ENCODE measurements at regions not wholly inside any gene's neighbourhood (a gene's known extent, or its start where the extent isn't known, plus 50 kb on each side); places are given as distances from the start of the nearest gene placed in this dataset.

GRCh38 chr21:28781602-28782276, 210.9 kb downstream of the LTN1 start:
- Histone ChIP-seq H3K4me3 (no peak overlapping the region), H3K36me3 (no peaks in the 10 kb centered on the region), H3K27ac (no peak overlapping the region), H3K27me3 (no peaks in the 10 kb centered on the region), H3K4me1 (no peaks in the 10 kb centered on the region), H3K9me3 (no peaks in the 10 kb centered on the region)
- intact Hi-C loops (cut with DNase I) = no loop called here
- no peak for DNase-seq (ENCODE audit: extremely low spot score in 2 of 2)
- TF ChIP-seq CTCF (IDR thresholded peaks at IDR 0.05) = no peak
- no peak for TF ChIP-seq POLR2A (IDR thresholded peaks at IDR 0.05)
- TF ChIP-seq POLR2AphosphoS5 (IDR thresholded peaks at IDR 0.05; ENCODE audit: insufficient read depth in 1 of 2, low read depth in 1 of 2) = no peak

- no peak for DNase-seq (ENCODE audit: extremely low spot score in 2 of 2)
- Histone ChIP-seq H3K27me3 (no peaks in the 10 kb centered on the region), H3K9me3 (no peaks in the 10 kb centered on the region), H3K36me3 (no peaks in the 10 kb centered on the region), H3K4me1 (no peaks in the 10 kb centered on the region), H3K27ac (no peak overlapping the region), H3K4me3 (no peak overlapping the region)
- no peak for TF ChIP-seq POLR2AphosphoS5 (IDR thresholded peaks at IDR 0.05; ENCODE audit: insufficient read depth in 1 of 2, low read depth in 1 of 2)
- no peak for TF ChIP-seq POLR2A (IDR thresholded peaks at IDR 0.05)
- TF ChIP-seq CTCF (IDR thresholded peaks at IDR 0.05) = no peak
- intact Hi-C loops (cut with DNase I) = no loop called here
These were observed 212.8 kb downstream of the LTN1 start for GRCh38 chr21:28779914-28780313.

- intact Hi-C loops (cut with DNase I) = no loop called here
- H3K27ac ChIP-seq = no peak overlapping the region
These were observed 216.4 kb downstream of the LTN1 start for GRCh38 chr21:28776251-28776650.

GRCh38 chr21:28775071-28775470, 217.6 kb downstream of the LTN1 start:
- H3K4me1 ChIP-seq = peaks cover 11% of the 10 kb centered on the region
- no peak for DNase-seq (ENCODE audit: extremely low spot score in 2 of 2)
- no peak for TF ChIP-seq POLR2AphosphoS5 (IDR thresholded peaks at IDR 0.05; ENCODE audit: insufficient read depth in 1 of 2, low read depth in 1 of 2)
- TF ChIP-seq POLR2A (IDR thresholded peaks at IDR 0.05) = no peak
- H3K27me3 ChIP-seq = no peaks in the 10 kb centered on the region
- H3K9me3 ChIP-seq = no peaks in the 10 kb centered on the region
- no peaks in the 10 kb centered on the region for H3K36me3 ChIP-seq
- intact Hi-C loops (cut with DNase I) = no loop called here
- H3K27ac ChIP-seq = no peak overlapping the region
- no peak overlapping the region for H3K4me3 ChIP-seq

More at GRCh38 chr21:28776251-28776650, 216.4 kb downstream of the LTN1 start:
- H3K4me1 ChIP-seq = peaks cover 11% of the 10 kb centered on the region
- TF ChIP-seq CTCF (IDR thresholded peaks at IDR 0.05) (no peak), POLR2A (IDR thresholded peaks at IDR 0.05) (no peak), POLR2AphosphoS5 (IDR thresholded peaks at IDR 0.05; ENCODE audit: insufficient read depth in 1 of 2, low read depth in 1 of 2) (no peak)
- no peak for DNase-seq (ENCODE audit: extremely low spot score in 2 of 2)
- H3K36me3 ChIP-seq = no peaks in the 10 kb centered on the region
- no peaks in the 10 kb centered on the region for H3K9me3 ChIP-seq
- no peaks in the 10 kb centered on the region for H3K27me3 ChIP-seq
- no peak overlapping the region for H3K4me3 ChIP-seq

GRCh38 chr21:28773036-28773435, 219.6 kb downstream of the LTN1 start:
- H3K4me3 ChIP-seq = no peak overlapping the region
- no peaks in the 10 kb centered on the region for H3K36me3 ChIP-seq
- no peaks in the 10 kb centered on the region for H3K9me3 ChIP-seq
- DNase-seq (ENCODE audit: extremely low spot score in 2 of 2) = no peak
- intact Hi-C loops (cut with DNase I) = no loop called here
- TF ChIP-seq CTCF (IDR thresholded peaks at IDR 0.05) (no peak), POLR2AphosphoS5 (IDR thresholded peaks at IDR 0.05; ENCODE audit: insufficient read depth in 1 of 2, low read depth in 1 of 2) (no peak), POLR2A (IDR thresholded peaks at IDR 0.05) (no peak)
- peaks cover 11% of the 10 kb centered on the region for H3K4me1 ChIP-seq
- H3K27me3 ChIP-seq = no peaks in the 10 kb centered on the region
- H3K27ac ChIP-seq = no peak overlapping the region

Data from vagina (tissue), 2 donors.